Skeletal muscle satellite cell (primary cell): ENCODE measurements at regions not wholly inside any gene's neighbourhood (a gene's known extent, or its start where the extent isn't known, plus 50 kb on each side); places are given as distances from the start of the nearest gene placed in this dataset.

Experiments used
- H3K27me3 ChIP-seq: 2 replicates; pipeline ENCODE4 v1.7.0; 2013; ENCODE audit warnings: low read length; ENCODE audit not compliant: control insufficient read depth, insufficient read depth
- H3K36me3 ChIP-seq: 2 replicates; pipeline ENCODE4 v1.7.0; 2013; ENCODE audit warnings: mild to moderate bottlenecking, control low read depth, low read length; ENCODE audit not compliant: insufficient read depth
- H3K4me1 ChIP-seq: 2 replicates; pipeline ENCODE4 v1.7.0; 2013; ENCODE audit warnings: low read length; ENCODE audit not compliant: control insufficient read depth, insufficient read depth
- H3K4me2 ChIP-seq: 2 replicates; pipeline ENCODE4 v1.7.0; 2013; ENCODE audit warnings: mild to moderate bottlenecking, low read length
- H3K4me3 ChIP-seq: 2 replicates; pipeline ENCODE4 v1.7.0; 2013; ENCODE audit warnings: low read length
- H3K9ac ChIP-seq: 2 replicates; pipeline ENCODE4 v1.7.0; 2013; ENCODE audit warnings: mild to moderate bottlenecking, low read depth, low read length, moderate library complexity
- H3K9me3 ChIP-seq: replicated peaks from 2 replicates; pipeline ENCODE4 v1.7.0; 2013; ENCODE audit warnings: mild to moderate bottlenecking, control low read depth, low read length

- H3K36me3 ChIP-seq = no peaks in the 10 kb centered on the region
- H3K4me2 ChIP-seq = no peak overlapping the region
- no peaks in the 10 kb centered on the region for H3K9me3 ChIP-seq
- H3K4me1 ChIP-seq = no peaks in the 10 kb centered on the region
- no peak overlapping the region for H3K9ac ChIP-seq
- no peak overlapping the region for H3K4me3 ChIP-seq
- no peaks in the 10 kb centered on the region for H3K27me3 ChIP-seq
These were observed 1716.1 kb upstream of the C9orf72 start for GRCh38 chr9:29289365-29289764.

DNA sequence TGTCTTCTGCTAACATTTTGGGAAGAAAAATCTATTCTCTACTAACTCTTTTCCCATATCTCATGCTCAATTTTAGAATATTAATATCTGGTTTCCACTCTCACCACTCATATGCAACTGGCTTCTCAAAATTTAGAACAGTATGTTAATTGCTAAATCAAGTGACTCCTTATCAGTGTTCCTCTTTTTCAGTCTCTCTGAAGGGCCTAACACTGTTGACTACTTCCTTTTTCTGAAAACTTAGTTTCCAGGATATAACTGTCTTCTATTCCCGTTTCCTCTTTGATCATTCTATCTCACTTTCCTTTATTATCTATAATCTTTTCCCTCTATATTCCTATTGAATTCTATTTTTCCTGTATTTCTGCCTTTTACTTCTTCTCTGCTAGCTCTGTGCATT lies 1717.2 kb upstream of the C9orf72 start:
- no peaks in the 10 kb centered on the region for H3K36me3 ChIP-seq
- H3K9ac ChIP-seq = no peak overlapping the region
- no peak overlapping the region for H3K4me2 ChIP-seq
- no peak overlapping the region for H3K4me3 ChIP-seq
- H3K4me1 ChIP-seq = no peaks in the 10 kb centered on the region
- H3K27me3 ChIP-seq = no peaks in the 10 kb centered on the region
- H3K9me3 ChIP-seq = no peaks in the 10 kb centered on the region

DNA sequence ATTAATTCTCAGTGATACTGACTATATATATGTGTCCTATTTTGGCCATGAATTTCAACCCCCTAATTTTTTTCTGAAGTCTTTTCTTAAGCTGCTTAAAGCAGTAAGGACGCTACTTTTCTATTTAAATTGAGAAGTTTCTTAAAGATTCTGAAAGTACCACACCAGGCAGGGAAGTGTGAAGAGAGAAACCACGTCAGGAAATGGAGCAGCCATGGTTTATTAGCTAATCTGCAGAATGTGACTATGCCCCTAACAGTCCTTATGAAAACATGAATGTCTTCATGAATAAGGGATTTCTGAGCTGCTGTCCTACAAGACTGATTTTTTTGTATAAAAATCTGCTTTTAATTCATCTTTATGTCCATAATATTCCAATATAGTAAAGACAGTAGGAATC lies 1724.3 kb upstream of the C9orf72 start:
- H3K4me2 ChIP-seq = no peak overlapping the region
- H3K27me3 ChIP-seq = no peaks in the 10 kb centered on the region
- H3K4me1 ChIP-seq = no peaks in the 10 kb centered on the region
- H3K9ac ChIP-seq = no peak overlapping the region
- H3K9me3 ChIP-seq = no peaks in the 10 kb centered on the region
- no peaks in the 10 kb centered on the region for H3K36me3 ChIP-seq
- H3K4me3 ChIP-seq = no peak overlapping the region

GRCh38 chr9:29311221-29311620 lies 1737.9 kb upstream of the C9orf72 start:
- Histone ChIP-seq H3K4me3 (no peak overlapping the region), H3K27me3 (no peaks in the 10 kb centered on the region), H3K9ac (no peak overlapping the region), H3K36me3 (no peaks in the 10 kb centered on the region), H3K9me3 (no peaks in the 10 kb centered on the region), H3K4me1 (no peaks in the 10 kb centered on the region), H3K4me2 (no peak overlapping the region)

- no peaks in the 10 kb centered on the region for H3K36me3 ChIP-seq
- no peaks in the 10 kb centered on the region for H3K27me3 ChIP-seq
- no peak overlapping the region for H3K4me3 ChIP-seq
- no peaks in the 10 kb centered on the region for H3K9me3 ChIP-seq
- no peak overlapping the region for H3K9ac ChIP-seq
- H3K4me2 ChIP-seq = no peak overlapping the region
- H3K4me1 ChIP-seq = no peaks in the 10 kb centered on the region
These were observed 1739.0 kb upstream of the C9orf72 start for GRCh38 chr9:29312327-29312726.

DNA sequence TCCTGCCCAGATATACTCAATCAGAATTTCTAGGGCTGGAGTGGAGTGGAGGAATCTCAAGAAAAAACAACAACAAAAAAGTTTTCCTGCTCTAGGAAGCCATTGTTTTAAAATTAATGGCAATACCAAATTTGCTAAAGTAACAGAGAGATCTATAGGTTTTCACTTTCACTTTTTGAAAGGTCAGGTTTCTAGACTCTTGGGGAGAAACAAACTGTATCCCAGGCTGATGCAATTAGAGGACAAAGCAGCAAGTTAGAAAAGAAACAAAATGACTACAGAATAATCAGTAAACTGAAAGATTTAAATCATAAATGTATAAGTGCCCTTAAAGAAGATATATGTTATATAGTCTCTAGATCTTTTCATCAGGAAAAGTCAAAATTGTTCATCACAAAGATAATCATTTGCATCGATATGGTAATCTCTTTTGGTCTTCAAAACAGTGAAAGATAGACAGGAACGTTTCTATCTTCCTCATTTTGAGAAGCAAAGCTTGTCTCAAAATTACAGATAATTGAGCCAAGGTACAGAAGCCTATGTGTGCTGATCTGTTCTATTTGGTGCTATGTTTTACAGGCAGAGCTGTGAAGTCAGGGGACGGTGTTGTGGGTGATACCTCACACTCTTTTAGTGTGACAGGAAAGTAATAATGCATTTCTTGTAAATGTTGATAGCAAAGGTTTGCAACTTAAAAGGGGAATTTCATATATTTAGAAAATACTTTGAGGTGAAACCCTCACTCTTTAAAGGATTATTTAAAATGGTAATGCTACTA lies 1746.6 kb upstream of the C9orf72 start:
- H3K4me1 ChIP-seq = no peaks in the 10 kb centered on the region
- no peaks in the 10 kb centered on the region for H3K27me3 ChIP-seq
- no peak overlapping the region for H3K4me3 ChIP-seq
- no peaks in the 10 kb centered on the region for H3K36me3 ChIP-seq
- H3K4me2 ChIP-seq = no peak overlapping the region
- H3K9ac ChIP-seq = no peak overlapping the region
- no peaks in the 10 kb centered on the region for H3K9me3 ChIP-seq

GRCh38 chr9:29322240-29322639 lies 1749.0 kb upstream of the C9orf72 start:
- Histone ChIP-seq H3K9me3 (no peaks in the 10 kb centered on the region), H3K9ac (no peak overlapping the region), H3K36me3 (no peaks in the 10 kb centered on the region), H3K4me2 (no peak overlapping the region), H3K4me3 (no peak overlapping the region), H3K27me3 (no peaks in the 10 kb centered on the region), H3K4me1 (no peaks in the 10 kb centered on the region)

- Histone ChIP-seq H3K9me3 (no peaks in the 10 kb centered on the region), H3K36me3 (no peaks in the 10 kb centered on the region), H3K9ac (no peak overlapping the region), H3K4me1 (no peaks in the 10 kb centered on the region), H3K4me3 (no peak overlapping the region), H3K27me3 (no peaks in the 10 kb centered on the region), H3K4me2 (no peak overlapping the region)
These were observed 1752.6 kb upstream of the C9orf72 start for GRCh38 chr9:29325894-29326293.

- Histone ChIP-seq H3K4me2 (peak overlapping the region; percentile 27), H3K36me3 (no peaks in the 10 kb centered on the region), H3K4me3 (no peak overlapping the region), H3K9ac (no peak overlapping the region), H3K4me1 (peaks cover 23% of the 10 kb centered on the region), H3K27me3 (no peaks in the 10 kb centered on the region), H3K9me3 (no peaks in the 10 kb centered on the region)
These were observed 1759.5 kb upstream of the C9orf72 start for GRCh38 chr9:29332789-29333188.

GRCh38 chr9:29336281-29336680 lies 1763.0 kb upstream of the C9orf72 start:
- H3K4me3 ChIP-seq = no peak overlapping the region
- H3K27me3 ChIP-seq = no peaks in the 10 kb centered on the region
- H3K9ac ChIP-seq = no peak overlapping the region
- H3K36me3 ChIP-seq = no peaks in the 10 kb centered on the region
- no peaks in the 10 kb centered on the region for H3K9me3 ChIP-seq
- peaks cover 23% of the 10 kb centered on the region for H3K4me1 ChIP-seq
- no peak overlapping the region for H3K4me2 ChIP-seq

- Histone ChIP-seq H3K4me1 (peaks cover 5% of the 10 kb centered on the region), H3K4me2 (no peak overlapping the region), H3K9ac (no peak overlapping the region), H3K27me3 (no peaks in the 10 kb centered on the region), H3K9me3 (no peaks in the 10 kb centered on the region), H3K4me3 (no peak overlapping the region), H3K36me3 (no peaks in the 10 kb centered on the region)
These were observed 1766.1 kb upstream of the C9orf72 start for GRCh38 chr9:29339387-29339786.

DNA sequence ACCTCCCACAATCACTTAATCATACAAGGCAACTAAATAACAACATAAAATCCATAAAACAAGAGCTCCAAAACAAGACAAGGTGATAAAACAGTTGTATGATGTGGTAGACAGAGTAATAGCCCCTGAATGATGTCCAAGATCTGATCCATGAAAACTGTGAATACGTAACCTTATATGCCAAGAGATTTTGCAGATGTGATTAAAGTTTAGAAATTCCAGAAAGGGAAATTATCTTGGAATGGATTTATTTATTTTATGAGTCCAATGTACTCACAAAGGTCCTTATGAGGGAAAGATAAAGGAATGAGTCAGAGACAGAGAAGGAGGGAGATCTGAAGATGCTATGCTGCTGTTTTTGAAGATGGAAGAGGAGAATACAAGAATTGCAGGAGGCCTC lies 1775.7 kb upstream of the C9orf72 start:
- Histone ChIP-seq H3K9me3 (no peaks in the 10 kb centered on the region), H3K4me1 (peaks cover 2% of the 10 kb centered on the region), H3K36me3 (no peaks in the 10 kb centered on the region), H3K27me3 (no peaks in the 10 kb centered on the region), H3K4me2 (peak overlapping the region; percentile 62), H3K4me3 (no peak overlapping the region), H3K9ac (no peak overlapping the region)
